ENCODE measurements at regions not wholly inside any gene's neighbourhood (a gene's known extent, or its start where the extent isn't known, plus 50 kb on each side); places are given as distances from the start of the nearest gene placed in this dataset.
"Not testable (repeated sequence)": the region's sequence is repeated elsewhere in the genome, so short reads cannot be mapped to it uniquely, and the experiment has no call there.

DNA sequence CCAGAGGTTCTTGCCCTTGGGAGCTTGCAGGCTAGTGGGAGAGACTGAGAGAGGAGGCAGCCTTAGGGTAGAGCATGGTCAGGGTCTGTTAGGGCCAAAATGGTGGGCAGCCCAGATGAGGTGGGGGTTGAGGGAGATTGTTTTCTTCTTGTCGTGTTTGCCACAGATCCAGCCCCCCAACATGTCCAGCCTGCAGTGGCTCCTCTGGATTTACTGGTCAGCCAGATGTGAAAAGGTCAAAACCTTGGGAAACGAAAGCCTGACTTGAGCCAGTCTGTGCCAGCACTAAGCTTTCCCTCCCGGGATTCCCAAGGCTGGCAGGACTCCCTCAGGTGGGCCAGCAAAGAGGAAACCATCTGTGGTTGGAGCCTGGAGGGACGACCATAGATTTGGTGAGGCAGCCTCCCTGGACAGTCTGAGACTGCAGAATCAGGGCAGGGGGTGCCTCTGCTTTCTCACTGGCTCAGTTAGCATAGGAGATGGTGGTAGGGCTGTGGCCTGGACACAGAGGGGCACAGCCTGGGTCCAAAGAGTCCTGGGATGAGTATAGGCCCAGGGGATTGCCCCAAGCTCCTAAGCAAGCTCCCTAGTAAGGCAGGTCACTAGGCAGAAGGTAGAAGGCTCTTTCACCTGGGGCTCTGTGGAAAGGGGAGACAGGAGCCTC lies 51.2 kb upstream of the PRR23C start:
- in situ Hi-C loops (cut with HindIII; ENCODE audit: low pct_unique_long_range_greater_than_20kb, low sequenced_read_pairs), result no loop called here
- no peak for DNase-seq (ENCODE audit: low read depth)

DNA sequence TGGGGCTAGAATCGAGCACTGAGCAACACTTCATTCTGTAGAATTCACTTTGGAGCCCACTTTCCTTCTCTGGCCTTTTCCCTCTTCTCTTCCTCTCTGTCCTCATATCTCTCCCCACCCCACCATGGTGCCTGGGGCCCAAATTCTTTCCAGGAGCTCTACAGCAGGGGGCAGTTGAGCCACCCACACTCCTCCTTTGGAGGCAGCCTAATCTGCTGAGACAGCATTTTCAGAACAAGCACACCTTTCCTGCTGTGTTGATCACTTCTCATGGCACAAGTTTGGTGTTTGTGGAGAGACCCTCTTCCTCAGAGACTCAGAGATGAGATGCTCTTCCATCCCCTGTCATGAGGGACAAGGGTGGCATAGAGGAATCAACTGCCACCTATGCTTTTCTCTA lies 52.0 kb upstream of the PRR23C start:
- in situ Hi-C loops (cut with HindIII; ENCODE audit: low pct_unique_long_range_greater_than_20kb, low sequenced_read_pairs), result no loop called here

DNA sequence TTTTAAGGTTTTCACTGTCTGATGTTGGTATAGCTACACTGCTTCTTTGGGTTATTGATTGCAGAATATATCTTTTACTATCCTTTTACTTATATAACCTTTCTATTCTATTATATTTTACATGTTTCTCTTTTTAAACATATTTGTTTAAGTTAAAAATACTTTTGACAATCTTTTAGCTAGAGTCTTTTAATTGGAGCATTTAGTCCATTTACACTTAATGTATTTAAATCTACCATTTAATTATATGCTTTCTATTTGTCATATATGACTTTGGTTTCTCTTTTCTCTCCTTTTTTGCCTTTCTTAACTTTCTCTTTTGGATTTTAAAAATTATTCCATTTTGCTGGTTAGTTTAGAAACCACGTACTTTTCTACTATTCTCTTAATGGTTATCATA lies 53.7 kb upstream of the PRR23C start:
- in situ Hi-C loops (cut with HindIII; ENCODE audit: low pct_unique_long_range_greater_than_20kb, low sequenced_read_pairs), result no loop called here
- no peak for DNase-seq (ENCODE audit: low read depth)

More for the DNA sequence above, 52.0 kb upstream of the PRR23C start:
- no peak for DNase-seq (ENCODE audit: low read depth)

DNA sequence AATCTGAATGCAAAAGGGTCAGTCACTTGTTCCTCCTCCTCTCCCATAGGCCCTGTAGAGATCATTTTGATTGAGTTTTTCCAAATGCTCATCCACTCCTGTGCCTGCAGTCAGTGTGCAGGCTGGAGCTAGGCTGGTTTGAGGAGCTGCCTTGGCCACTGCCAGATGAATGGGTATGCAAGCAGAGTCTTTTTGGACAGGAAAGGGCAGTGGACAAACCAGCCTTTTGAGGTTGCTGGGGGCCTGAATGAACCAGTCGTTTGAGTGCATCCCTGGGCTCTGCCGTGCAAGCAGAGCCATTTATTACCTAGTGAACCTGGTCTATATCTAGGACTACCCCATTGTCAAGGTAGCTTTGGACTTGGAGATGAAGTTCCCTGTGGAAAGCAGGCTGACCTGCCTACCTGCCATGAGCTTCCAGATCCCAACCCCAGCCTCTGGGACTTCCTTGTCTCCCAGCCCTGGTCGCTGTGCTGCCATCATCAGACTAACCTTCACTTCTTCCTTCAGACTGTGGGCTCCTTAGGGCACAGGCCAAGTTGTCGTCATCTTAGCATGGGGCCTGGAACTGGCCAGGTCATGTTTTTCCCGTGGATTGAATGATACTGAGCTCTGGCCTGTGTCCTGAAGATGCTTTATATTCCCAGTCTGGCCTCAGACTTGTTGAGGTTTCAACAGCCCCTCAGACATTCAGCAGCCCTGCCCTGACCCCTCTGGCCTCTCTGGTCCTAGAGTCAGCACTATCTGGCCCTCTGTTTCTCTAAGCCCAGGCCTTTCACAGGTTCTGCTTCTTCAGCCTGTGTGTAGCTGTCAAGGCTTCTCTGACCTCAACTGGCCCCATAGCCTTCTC lies 55.5 kb upstream of the PRR23C start:
- in situ Hi-C loops (cut with HindIII; ENCODE audit: low pct_unique_long_range_greater_than_20kb, low sequenced_read_pairs), result no loop called here
- no peak for DNase-seq (ENCODE audit: low read depth)

DNA sequence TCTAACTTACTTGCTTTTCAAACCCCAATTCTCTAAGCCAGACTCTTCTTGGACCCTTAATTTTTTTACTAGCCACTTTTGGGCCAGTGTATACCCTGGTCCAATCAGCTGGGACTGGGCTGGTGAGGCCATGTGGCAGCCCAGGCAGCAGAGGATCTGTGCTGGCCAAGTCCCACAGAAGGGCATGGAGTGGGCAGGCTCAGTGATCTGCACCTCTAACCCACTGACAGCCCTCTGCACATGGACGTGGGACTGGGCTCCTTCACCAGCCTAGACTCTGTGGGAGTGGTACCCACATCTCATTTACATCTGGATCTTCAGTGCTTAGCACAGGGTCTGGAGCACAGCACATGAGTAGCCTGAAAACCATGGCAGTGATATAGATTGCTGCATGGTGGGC lies 56.1 kb upstream of the PRR23C start:
- in situ Hi-C loops (cut with HindIII; ENCODE audit: low pct_unique_long_range_greater_than_20kb, low sequenced_read_pairs), result no loop called here

DNA sequence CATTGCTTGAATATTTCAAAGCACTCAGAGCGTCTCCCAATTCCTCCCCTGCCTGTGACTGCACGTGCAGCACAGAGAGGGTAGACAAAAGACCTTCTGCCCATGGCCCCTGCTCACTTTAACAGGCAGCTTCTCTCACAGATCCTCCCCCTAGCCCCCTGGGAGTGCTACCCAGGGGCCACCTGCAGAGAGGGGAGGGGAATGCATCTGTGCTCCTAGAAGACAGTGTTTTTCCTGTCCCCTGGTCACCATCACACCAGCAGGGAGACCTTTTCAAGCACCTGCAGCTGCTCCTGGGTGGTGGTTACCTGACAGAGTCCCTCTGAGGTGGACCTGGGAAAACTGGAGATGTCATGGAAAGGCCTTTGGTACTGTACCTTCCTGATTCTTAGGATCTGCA lies 56.7 kb upstream of the PRR23C start:
- DNase-seq (ENCODE audit: low read depth), result no peak
- in situ Hi-C loops (cut with HindIII; ENCODE audit: low pct_unique_long_range_greater_than_20kb, low sequenced_read_pairs), result no loop called here

More for the DNA sequence above, 56.1 kb upstream of the PRR23C start:
- no peak for DNase-seq (ENCODE audit: low read depth)

DNA sequence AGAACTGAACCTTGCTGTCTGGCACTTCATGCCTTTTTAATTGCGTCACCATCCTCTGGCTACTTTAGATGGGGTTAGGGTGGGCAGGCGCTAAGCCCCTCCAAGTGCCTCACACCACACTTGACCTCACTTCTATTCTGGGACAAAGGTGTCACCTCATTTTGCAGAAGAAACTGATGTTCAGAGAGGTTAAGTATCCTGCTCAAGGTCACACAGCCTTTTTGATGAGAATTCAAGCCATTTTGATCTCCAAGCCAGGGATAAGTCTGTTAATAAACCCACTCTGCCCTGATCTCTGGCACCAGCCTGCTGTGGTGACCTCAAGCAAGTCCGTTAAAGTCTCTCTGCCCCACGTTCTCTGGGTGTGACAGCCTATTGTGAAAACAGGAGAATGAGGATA lies 58.8 kb upstream of the PRR23C start:
- no peak for DNase-seq (ENCODE audit: low read depth)
- in situ Hi-C loops (cut with HindIII; ENCODE audit: low pct_unique_long_range_greater_than_20kb, low sequenced_read_pairs), result no loop called here

DNA sequence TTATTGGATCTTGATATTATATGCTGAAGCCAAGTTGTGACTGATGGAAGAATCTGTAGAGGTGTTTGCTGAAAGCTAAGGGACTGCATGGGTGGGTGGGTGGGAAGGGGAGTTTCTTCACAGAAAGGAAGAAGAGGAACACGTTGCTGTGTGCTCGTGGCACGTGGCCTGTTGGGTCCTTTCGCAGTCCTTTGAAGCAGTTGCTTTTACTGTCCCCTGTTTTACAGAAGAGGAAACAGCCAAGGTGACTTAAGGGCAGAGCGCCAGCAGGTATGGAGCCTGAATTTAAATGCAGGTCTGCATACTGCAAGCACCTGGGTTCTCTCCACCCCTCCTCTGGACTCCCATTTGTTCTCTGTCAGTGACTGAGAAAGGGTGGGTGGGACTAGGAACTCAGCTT lies 59.4 kb upstream of the PRR23C start:
- in situ Hi-C loops (cut with HindIII; ENCODE audit: low pct_unique_long_range_greater_than_20kb, low sequenced_read_pairs), result no loop called here
- DNase-seq (ENCODE audit: low read depth), result no peak

DNA sequence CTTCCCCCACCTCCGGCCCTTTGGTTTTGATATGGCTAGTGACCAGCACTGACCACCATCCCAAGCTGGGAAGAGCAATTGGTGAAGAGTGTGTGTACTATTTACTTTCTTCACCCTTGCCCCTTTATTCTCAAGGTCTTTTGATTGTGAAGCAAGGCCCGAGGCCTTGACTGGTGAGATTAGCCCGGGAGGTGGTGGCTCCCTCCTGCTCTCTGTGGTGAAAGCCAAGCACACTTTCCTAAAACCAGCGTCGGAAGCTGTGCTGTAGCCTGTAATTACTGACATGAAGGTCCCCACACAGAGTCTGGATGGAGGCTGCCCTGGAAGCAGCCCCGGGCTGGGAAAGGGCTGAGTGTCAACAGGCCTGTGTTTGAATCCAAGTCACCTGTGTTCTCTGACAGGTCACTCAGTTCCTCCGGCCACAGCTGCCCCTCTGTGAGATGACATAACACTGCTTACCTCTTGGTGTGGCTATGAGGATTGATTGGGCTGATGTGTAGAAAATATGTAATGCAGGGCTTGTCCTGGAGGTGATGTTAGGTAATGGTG lies 60.5 kb upstream of the PRR23C start:
- in situ Hi-C loops (cut with HindIII; ENCODE audit: low pct_unique_long_range_greater_than_20kb, low sequenced_read_pairs), result no loop called here
- no peak for DNase-seq (ENCODE audit: low read depth)

DNA sequence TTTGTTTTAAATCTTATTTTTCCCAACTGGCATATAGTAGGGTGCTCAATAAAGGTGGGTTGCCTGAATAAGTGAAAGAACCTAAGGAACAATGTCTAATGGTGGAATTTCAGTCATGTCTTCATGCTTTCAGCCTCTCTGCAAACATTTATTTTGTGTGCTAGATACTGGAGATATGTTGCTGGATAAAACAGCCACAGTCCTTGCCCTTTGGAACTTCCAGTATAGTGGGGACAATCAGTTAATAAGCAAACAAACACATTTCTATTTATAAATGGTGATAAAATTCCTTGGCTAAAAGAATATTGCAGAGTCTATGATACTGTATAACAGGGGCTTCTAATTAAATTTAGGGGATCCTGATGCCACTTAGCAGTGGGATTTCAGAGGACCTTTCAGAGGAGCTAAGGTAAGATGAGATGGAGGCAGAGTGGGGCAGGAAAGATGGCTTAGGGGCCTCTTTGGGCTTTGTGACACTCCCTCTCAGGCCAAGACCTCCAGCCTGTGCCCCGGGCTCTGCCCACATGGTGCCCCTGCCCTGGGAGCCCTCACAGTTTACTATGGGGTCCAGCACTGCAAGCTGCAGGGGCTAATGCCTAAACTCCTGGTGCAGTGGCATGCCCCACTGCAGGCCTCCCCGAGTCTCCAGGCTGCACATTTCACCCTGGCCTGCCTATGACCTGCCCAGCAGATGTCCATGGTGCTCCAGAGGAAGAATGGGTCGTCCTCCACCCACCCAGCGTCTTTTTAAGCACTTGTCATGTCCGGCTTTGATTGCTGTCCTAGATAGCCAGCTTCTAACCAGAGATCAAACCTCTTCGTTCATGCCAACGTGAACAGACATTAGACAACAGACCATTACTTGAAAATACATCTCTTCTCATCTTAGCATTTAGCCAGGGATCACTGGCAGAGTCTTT lies 61.6 kb upstream of the PRR23C start:
- DNase-seq (ENCODE audit: low read depth), result no peak
- in situ Hi-C loops (cut with HindIII; ENCODE audit: low pct_unique_long_range_greater_than_20kb, low sequenced_read_pairs), result no loop called here

DNA sequence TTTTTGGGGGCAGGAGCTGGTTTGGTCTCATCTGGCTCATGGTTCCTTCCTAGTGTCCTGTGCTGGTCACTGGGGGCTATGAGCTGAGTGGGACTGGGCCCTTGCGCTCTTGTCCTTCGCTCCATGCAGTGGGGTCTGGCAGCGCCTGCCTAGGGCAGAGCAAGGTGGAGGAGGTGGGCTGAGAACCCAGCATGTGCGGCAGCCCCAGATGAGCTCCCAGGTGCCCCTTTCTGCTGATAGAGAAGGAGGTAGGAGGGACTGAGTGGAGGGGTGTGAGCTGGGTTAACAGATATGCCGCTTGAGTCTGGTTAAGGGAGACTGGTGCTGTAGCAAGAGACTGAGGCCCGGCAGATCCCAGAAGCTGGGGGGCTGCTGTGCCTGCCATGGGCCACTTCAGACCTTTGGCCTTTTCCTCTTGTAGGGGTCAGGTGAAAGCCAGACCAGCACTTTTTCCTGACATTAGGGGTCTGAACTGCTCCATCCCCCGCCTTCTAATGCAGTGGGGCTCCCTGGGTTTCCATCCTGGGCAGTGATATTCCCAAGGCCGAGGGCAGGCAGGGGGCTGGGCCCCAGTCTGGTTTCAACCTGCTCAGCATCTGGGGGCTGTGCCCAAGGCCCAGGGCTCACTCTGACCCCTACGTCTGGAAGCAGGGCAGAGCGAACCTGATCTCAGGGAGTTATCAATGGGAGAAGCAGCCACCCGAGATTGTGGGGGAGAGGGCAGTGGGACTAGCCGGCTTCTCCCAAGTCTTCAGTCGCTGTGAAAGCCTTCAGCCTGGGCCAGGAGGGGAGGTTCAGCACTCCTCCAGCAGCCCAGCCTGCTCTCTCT lies 62.9 kb upstream of the PRR23C start:
- in situ Hi-C loops (cut with HindIII; ENCODE audit: low pct_unique_long_range_greater_than_20kb, low sequenced_read_pairs), result no loop called here
- no peak for DNase-seq (ENCODE audit: low read depth)

DNA sequence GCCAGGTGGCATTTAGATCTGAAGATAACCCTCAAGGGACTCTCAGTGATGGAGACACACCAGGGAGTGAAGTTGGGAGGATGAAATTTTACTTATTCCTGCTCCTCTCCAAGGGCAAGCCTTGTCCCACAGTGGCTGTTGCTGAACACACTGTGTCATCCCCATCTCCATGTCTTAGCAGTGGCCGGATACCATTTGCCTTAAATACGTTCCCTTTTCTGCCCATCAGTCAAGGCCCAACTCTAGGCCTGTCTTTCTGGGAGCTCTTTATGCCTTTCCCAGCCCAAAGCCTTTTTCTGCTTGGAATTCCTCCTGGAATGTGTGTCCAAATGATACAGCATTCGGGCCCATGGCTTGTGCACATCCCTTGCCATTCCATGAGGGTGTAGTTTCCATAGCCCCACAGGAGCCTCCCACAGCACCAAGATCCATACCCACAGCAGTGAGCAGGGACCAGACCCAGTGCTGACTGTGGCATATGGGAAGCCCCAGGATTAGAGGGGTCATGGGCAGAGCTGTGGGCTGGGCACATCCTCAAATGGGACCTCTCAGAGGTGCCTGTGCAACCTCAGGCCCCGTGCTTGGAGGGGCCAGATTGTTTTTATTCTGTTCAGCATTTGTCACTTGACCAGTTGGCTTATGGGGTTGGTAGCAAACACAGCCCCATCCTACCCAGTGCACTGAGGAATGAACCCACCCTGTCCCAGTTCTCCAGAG lies 63.7 kb upstream of the PRR23C start:
- in situ Hi-C loops (cut with HindIII; ENCODE audit: low pct_unique_long_range_greater_than_20kb, low sequenced_read_pairs), result no loop called here
- DNase-seq (ENCODE audit: low read depth), result no peak

DNA sequence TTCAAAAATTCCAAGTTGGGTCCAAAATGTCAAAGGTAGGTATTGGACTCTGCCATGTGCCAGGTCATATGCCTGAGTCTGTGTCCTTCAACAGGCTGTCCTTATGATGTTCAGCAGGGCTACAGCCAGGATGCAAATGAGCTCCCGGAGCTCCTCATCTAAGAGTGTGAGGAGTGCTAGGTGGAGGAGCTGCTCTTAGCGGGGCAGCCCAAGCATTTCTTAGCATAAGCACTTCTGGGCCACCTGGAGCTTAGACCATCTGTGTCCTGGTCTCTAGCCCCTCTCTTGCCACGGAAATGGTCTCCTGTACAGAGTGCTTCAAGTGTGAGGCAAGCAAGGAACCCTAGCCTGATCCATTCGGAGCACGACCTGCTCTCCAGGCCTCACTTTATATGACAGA lies 64.6 kb upstream of the PRR23C start:
- DNase-seq (ENCODE audit: low read depth), result no peak
- in situ Hi-C loops (cut with HindIII; ENCODE audit: low pct_unique_long_range_greater_than_20kb, low sequenced_read_pairs), result no loop called here

DNA sequence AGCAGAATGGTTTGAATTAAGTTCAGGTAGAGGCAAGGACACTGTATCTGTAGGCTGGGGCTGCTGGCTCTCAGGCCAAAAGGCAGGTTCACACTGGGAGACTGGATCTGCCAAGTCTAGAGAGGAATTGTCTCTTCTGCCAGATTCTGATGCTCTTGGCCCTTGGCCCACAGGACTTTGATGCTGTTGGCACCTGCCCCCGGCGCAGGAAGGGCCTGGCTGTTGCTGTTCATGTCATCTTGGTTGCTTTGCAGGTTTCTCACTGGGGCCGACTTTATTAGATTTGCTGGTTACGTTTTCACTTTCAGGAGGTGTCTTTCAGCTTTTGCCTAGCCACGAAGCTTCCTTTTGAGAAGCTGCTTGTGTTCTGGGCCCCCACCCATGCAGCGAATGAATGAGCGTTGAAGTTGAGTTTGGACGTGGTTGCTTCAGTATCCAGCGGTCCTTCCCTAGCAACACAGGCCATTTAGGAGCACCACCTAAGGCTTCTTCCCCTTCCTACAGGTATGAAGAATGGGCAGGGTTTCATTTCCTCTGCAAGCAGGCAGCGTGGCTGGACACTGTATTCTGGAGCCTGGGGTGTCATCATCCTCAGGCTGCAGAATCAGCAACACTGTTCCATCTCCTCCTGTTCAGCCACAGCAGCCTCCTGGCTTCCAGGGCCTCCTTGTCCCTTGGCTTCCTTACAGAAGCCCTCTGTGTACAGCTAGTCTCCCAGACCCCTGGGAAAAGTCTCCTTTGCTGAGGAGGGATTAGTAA lies 65.6 kb upstream of the PRR23C start:
- in situ Hi-C loops (cut with HindIII; ENCODE audit: low pct_unique_long_range_greater_than_20kb, low sequenced_read_pairs), result loop anchor here (10.0 kb wide), 1 partner anchor 205 kb away; no protein-coding TSS in a partner anchor

DNA sequence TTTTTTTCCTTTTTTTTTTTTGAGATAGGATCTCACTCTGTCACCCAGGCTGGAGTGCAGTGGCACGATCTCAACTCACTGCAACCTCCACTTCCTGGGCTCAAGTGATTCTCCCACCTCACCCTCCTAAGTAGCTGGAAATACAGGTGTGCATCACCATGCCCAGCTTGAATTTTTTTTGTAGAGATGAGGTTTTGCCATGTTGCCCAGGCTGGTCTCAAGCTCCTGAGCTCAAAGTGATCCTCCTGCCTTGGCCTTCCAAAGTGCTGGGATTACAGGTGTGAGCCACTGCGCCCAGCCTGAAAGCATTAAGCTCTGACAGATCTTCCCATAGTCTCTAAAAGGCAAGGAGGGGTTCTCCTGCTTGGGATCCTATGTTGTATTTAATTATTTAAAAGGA lies 66.2 kb upstream of the PRR23C start:
- DNase-seq (ENCODE audit: low read depth), result not testable (repeated sequence)
- in situ Hi-C loops (cut with HindIII; ENCODE audit: low pct_unique_long_range_greater_than_20kb, low sequenced_read_pairs), result loop anchor here (10.0 kb wide), 1 partner anchor 204 kb away; no protein-coding TSS in a partner anchor

More for the DNA sequence above, 65.6 kb upstream of the PRR23C start:
- no peak for DNase-seq (ENCODE audit: low read depth)
